ENCODE measurements at regions not wholly inside any gene's neighbourhood (a gene's known extent, or its start where the extent isn't known, plus 50 kb on each side); places are given as distances from the start of the nearest gene placed in this dataset.
"Not testable (repeated sequence)": the region's sequence is repeated elsewhere in the genome, so short reads cannot be mapped to it uniquely, and the experiment has no call there.

GRCh38 chr7:150193866-150194265 lies 129.3 kb upstream of the LRRC61 start:
- DNase-seq (ENCODE audit: low read depth in 2 of 2) = not testable (repeated sequence)

Data from stimulated activated CD4-positive, alpha-beta T cell treated with anti-CD3 and anti-CD28 coated beads, Interleukin-1b, Interleukin-23, amount 100 ng/mL, for 4 hours (primary cell).